G401 (cell line): ENCODE measurements at regions not wholly inside any gene's neighbourhood (a gene's known extent, or its start where the extent isn't known, plus 50 kb on each side); places are given as distances from the start of the nearest gene placed in this dataset.

Experiments
- DNase-seq: peaks from one replicate; pipeline ENCODE4 v3.0.0-alpha.2; 2015; ENCODE audit warnings: low spot score
- in situ Hi-C: cut with HindIII; loops from 2 replicates; pipeline ENCODE4 v1.10.0; 2016; ENCODE audit warnings: low sequenced_read_pairs, mixed read lengths

DNA sequence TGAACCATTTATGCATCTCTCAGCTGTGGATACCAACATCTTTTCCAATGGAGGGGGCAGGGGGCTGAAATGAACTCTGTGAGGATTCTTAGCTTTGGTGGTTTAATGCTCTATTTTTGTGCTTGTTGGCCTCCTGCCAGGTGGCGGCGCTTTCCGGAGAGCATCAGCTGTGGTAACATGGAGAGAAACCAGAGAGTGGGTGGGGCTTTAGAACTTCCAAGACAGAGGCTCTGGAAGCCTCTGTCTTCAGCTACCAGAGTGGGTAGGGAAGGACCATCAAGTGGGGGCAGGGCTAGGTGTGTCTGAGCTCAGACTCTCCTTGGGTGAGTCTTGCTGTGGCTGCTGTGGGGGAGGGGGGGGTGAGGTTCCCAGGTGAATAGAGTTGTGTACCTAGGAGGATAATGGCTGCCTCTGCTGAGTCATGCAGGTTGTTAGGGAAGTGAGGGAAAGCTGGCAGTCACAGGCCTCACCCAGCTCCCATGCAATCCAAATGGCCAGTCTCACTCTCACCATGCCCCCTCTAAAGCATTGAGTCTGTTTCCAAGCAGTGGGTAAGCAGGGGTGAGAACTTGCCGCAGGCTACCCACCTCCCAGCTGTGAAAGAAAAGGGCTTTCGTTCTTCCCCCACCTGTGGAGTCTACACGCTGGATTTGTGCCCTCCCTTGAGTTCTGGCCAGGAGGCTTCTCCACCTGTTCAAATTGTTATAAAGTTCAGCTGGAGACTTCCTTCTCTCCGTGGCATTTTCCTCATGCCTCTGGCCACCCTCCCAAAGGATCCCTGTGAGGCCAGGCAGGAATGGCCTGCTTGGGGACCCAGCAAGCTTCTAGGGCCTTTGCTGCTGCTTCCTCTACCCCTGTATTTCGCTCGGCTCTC lies 527.0 kb downstream of the NEBL start:
- no peak for DNase-seq
- in situ Hi-C loops, result no loop called here

DNA sequence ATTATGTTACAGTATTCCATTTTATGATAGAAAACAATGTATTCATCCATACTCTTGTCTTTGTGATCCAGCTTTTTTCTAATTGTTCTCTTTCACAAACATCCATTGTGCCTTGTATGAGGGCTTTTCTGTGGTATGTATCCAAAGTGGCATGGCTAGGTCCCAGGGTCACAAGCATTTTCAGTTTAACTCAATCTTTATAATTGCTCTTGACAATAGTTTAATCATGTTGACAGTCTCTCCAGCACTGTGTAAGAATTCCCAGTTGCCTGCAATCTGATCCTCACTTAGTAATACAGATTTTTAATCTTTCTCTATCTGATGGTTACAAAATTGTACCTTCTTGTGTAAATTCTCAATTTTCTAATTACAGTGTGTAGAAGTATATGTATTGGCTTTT lies 533.4 kb downstream of the NEBL start:
- in situ Hi-C loops, result no loop called here

GRCh38 chr10:20355915-20356314 lies 539.7 kb downstream of the PLXDC2 start:
- in situ Hi-C loops, result no loop called here
- DNase-seq, result no peak

More for the DNA sequence above, 533.4 kb downstream of the NEBL start:
- no peak for DNase-seq

DNA sequence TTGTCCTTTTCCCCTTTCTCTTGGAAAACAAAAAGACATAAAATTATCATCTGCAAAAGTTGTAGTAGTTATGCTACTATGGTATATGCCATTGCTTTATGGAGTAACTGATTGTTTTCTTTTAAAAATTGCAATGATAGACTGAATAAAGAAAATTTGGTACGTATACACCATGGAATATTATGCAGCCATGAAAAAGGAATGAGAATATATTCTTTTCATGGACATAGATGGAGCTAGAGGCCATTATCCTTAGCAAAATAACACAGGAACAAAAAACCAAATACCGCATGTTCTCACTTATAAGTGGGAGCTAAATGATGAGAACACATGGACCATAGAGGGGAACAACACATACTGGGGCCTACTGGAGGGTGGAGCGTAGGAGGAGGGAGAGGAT lies 538.8 kb downstream of the PLXDC2 start:
- in situ Hi-C loops, result no loop called here
- DNase-seq, result no peak

DNA sequence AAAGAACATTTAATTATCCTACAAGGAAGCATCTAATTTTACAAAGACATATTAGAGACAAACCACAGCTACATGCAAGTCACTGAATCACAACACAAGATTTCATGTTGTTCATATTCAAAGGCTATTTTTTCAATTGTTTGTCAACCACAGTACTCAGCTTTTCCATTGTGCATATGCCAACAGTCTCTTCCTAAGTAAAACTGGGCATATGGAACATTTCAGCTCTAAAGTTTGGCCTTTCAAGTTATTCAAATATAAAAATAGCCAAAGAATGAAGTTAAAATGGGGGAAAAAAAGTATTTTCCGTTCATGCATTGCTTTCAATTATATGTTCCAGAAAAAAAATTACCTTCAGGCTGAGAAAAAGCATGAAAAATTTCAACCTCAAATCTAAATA lies 537.9 kb downstream of the PLXDC2 start:
- DNase-seq, result no peak
- in situ Hi-C loops, result no loop called here

GRCh38 chr10:20350509-20350908 lies 534.3 kb downstream of the PLXDC2 start:
- DNase-seq, result no peak
- in situ Hi-C loops, result no loop called here

- peak; percentile 2 for DNase-seq
- in situ Hi-C loops, result no loop called here
Observed at GRCh38 chr10:20343036-20343435, 526.8 kb downstream of the PLXDC2 start.
